Astrocyte (in vitro differentiated cells and primary cell): ENCODE measurements at regions not wholly inside any gene's neighbourhood (a gene's known extent, or its start where the extent isn't known, plus 50 kb on each side); places are given as distances from the start of the nearest gene placed in this dataset.
"Not testable (repeated sequence)": the region's sequence is repeated elsewhere in the genome, so short reads cannot be mapped to it uniquely, and the experiment has no call there.

Source experiments
- DNase-seq: peaks from one replicate; pipeline ENCODE4 v3.0.0-alpha.2; 2010; ENCODE audit warnings: low read depth
- FAIRE-seq: peaks from 2 replicates; lab custom pipeline; 2011; peaks lifted over from hg19 to GRCh38; lab: Jason Lieb, UNC
- H2AFZ ChIP-seq: 2 replicates; pipeline ENCODE4 v1.6.0; 2012; ENCODE audit warnings: low read depth, low read length, inconsistent platforms
- H3K27ac ChIP-seq: 2 replicates; pipeline ENCODE4 v1.5.1; 2011; ENCODE audit warnings: low read depth, low read length, inconsistent platforms
- H3K27me3 ChIP-seq: 2 replicates; pipeline ENCODE4 v1.6.0; 2011; ENCODE audit warnings: low read length, inconsistent platforms; ENCODE audit not compliant: insufficient read depth
- H3K36me3 ChIP-seq: 2 replicates; pipeline ENCODE4 v1.5.1; 2011; ENCODE audit warnings: low read length, inconsistent platforms; ENCODE audit not compliant: insufficient read depth
- H3K4me1 ChIP-seq: 2 replicates; pipeline ENCODE4 v1.5.1; 2011; ENCODE audit warnings: low read length, inconsistent platforms; ENCODE audit not compliant: insufficient read depth
- H3K4me2 ChIP-seq: 2 replicates; pipeline ENCODE4 v1.6.0; 2012; ENCODE audit warnings: low read length, inconsistent platforms
- H3K4me3 ChIP-seq: 2 replicates; pipeline ENCODE4 v1.5.1; 2011; ENCODE audit warnings: low read depth, mild to moderate bottlenecking, low read length, inconsistent platforms; ENCODE audit not compliant: insufficient read depth
- H3K79me2 ChIP-seq: 2 replicates; pipeline ENCODE4 v1.6.0; 2012; ENCODE audit warnings: mild to moderate bottlenecking, low read length, inconsistent platforms; ENCODE audit not compliant: insufficient read depth
- H3K9ac ChIP-seq: 2 replicates; pipeline ENCODE4 v1.6.0; 2012; ENCODE audit warnings: mild to moderate bottlenecking, low read length, inconsistent platforms
- H3K9me3 ChIP-seq: 2 replicates; pipeline ENCODE4 v1.5.1; 2012; ENCODE audit warnings: low read depth, mild to moderate bottlenecking, low read length, inconsistent platforms; ENCODE audit not compliant: insufficient read depth
- H4K20me1 ChIP-seq: 2 replicates; pipeline ENCODE4 v1.6.0; 2012; ENCODE audit warnings: low read length, inconsistent platforms; ENCODE audit not compliant: insufficient read depth
- H3K27ac Mint-ChIP-seq: one replicate; pipeline ENCODE4 v1.8.0; 2021; ENCODE audit warnings: mild to moderate bottlenecking, mixed read lengths; ENCODE audit not compliant: unreplicated experiment
- H3K27me3 Mint-ChIP-seq: one replicate; pipeline ENCODE4 v1.8.0; 2021; ENCODE audit warnings: low read depth, mixed read lengths; ENCODE audit not compliant: unreplicated experiment
- H3K36me3 Mint-ChIP-seq: one replicate; pipeline ENCODE4 v1.8.0; 2021; ENCODE audit warnings: low read depth, mixed read lengths; ENCODE audit not compliant: unreplicated experiment
- H3K4me1 Mint-ChIP-seq: one replicate; pipeline ENCODE4 v1.8.0; 2021; ENCODE audit warnings: low read depth, mixed read lengths; ENCODE audit not compliant: unreplicated experiment
- H3K4me3 Mint-ChIP-seq: one replicate; pipeline ENCODE4 v1.8.0; 2021; ENCODE audit warnings: mild to moderate bottlenecking, moderate library complexity, mixed read lengths; ENCODE audit not compliant: unreplicated experiment
- H3K9me3 Mint-ChIP-seq: one replicate; pipeline ENCODE4 v1.8.0; 2021; ENCODE audit warnings: mild to moderate bottlenecking, mixed read lengths; ENCODE audit not compliant: unreplicated experiment

- not testable (repeated sequence) for H3K36me3 ChIP-seq, H3K4me1 ChIP-seq, H3K27me3 Mint-ChIP-seq, H3K4me2 ChIP-seq, H3K9me3 ChIP-seq, H3K4me3 ChIP-seq, FAIRE-seq, H2AFZ ChIP-seq, DNase-seq, H3K9me3 Mint-ChIP-seq, H4K20me1 ChIP-seq, H3K27ac ChIP-seq, H3K4me3 Mint-ChIP-seq, H3K36me3 Mint-ChIP-seq, H3K27me3 ChIP-seq, H3K27ac Mint-ChIP-seq, H3K79me2 ChIP-seq, H3K4me1 Mint-ChIP-seq, H3K9ac ChIP-seq
Measured at GRCh38 chr7:149966444-149966843, 92.7 kb downstream of the ATP6V0E2 start.

GRCh38 chr7:149972977-149973376, 99.2 kb downstream of the ATP6V0E2 start:
- H3K27ac Mint-ChIP-seq, H3K27me3 Mint-ChIP-seq, H3K4me3 Mint-ChIP-seq, DNase-seq, H3K9ac ChIP-seq, H3K27ac ChIP-seq, H2AFZ ChIP-seq, FAIRE-seq, H3K9me3 ChIP-seq, H3K36me3 ChIP-seq, H3K4me1 Mint-ChIP-seq, H4K20me1 ChIP-seq, H3K4me3 ChIP-seq, H3K4me1 ChIP-seq, H3K79me2 ChIP-seq, H3K36me3 Mint-ChIP-seq, H3K27me3 ChIP-seq, H3K4me2 ChIP-seq, H3K9me3 Mint-ChIP-seq: not testable (repeated sequence)

DNA sequence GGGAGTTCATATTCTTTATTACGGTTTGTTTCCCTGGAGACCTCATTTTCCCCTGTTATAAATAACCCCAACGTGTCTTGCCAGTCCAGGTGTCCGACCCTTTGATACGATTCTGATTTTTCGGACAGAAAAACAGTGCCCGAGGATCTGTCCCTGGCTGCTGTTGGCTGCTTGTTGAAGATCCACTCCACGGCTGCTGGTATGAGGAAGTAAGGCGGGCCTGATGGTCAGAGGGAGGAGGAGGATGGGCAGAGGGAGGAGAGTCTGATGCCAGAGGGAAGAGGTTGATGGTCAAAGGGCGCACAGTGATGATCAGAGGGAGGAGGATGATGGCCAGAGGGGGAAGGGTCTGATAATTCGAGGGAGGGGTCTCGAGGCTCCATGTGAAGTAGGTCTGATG, 99.9 kb downstream of the ATP6V0E2 start:
- not testable (repeated sequence) for H3K4me2 ChIP-seq, DNase-seq, H3K36me3 ChIP-seq, H3K27ac ChIP-seq, H3K4me3 Mint-ChIP-seq, H3K9me3 ChIP-seq, H3K9ac ChIP-seq, FAIRE-seq, H3K4me3 ChIP-seq, H3K27ac Mint-ChIP-seq, H3K4me1 Mint-ChIP-seq, H3K36me3 Mint-ChIP-seq, H3K27me3 ChIP-seq, H3K27me3 Mint-ChIP-seq, H4K20me1 ChIP-seq, H2AFZ ChIP-seq, H3K9me3 Mint-ChIP-seq, H3K4me1 ChIP-seq, H3K79me2 ChIP-seq

- H3K9me3 ChIP-seq, H3K4me1 ChIP-seq, H3K4me1 Mint-ChIP-seq, H3K4me2 ChIP-seq, H3K36me3 Mint-ChIP-seq, DNase-seq, H3K9me3 Mint-ChIP-seq, FAIRE-seq, H3K27me3 Mint-ChIP-seq, H4K20me1 ChIP-seq, H3K27ac Mint-ChIP-seq, H3K4me3 Mint-ChIP-seq, H3K27me3 ChIP-seq, H3K27ac ChIP-seq, H2AFZ ChIP-seq, H3K4me3 ChIP-seq, H3K79me2 ChIP-seq, H3K36me3 ChIP-seq, H3K9ac ChIP-seq: not testable (repeated sequence)
Measured at GRCh38 chr7:149975608-149976007, 101.8 kb downstream of the ATP6V0E2 start.

GRCh38 chr7:149978537-149978936, 104.8 kb downstream of the ATP6V0E2 start:
- FAIRE-seq, H3K4me1 ChIP-seq, H3K36me3 Mint-ChIP-seq, H3K9me3 Mint-ChIP-seq, H3K4me3 Mint-ChIP-seq, H3K4me1 Mint-ChIP-seq, H3K4me2 ChIP-seq, H3K9ac ChIP-seq, H3K4me3 ChIP-seq, H3K27me3 Mint-ChIP-seq, H4K20me1 ChIP-seq, H3K79me2 ChIP-seq, H2AFZ ChIP-seq, H3K27ac ChIP-seq, H3K36me3 ChIP-seq, DNase-seq, H3K27me3 ChIP-seq, H3K27ac Mint-ChIP-seq, H3K9me3 ChIP-seq: not testable (repeated sequence)

GRCh38 chr7:149978944-149979343, 105.2 kb downstream of the ATP6V0E2 start:
- not testable (repeated sequence) for H3K4me3 Mint-ChIP-seq, H3K36me3 ChIP-seq, H3K4me1 ChIP-seq, H3K4me3 ChIP-seq, H2AFZ ChIP-seq, H3K9me3 Mint-ChIP-seq, H3K9ac ChIP-seq, H3K4me1 Mint-ChIP-seq, H3K27ac ChIP-seq, H3K27me3 ChIP-seq, H3K79me2 ChIP-seq, H3K27me3 Mint-ChIP-seq, H3K9me3 ChIP-seq, H3K4me2 ChIP-seq, H3K36me3 Mint-ChIP-seq, DNase-seq, H4K20me1 ChIP-seq, FAIRE-seq, H3K27ac Mint-ChIP-seq
